ENCODE measurements at regions not wholly inside any gene's neighbourhood (a gene's known extent, or its start where the extent isn't known, plus 50 kb on each side); places are given as distances from the start of the nearest gene placed in this dataset.

DNA sequence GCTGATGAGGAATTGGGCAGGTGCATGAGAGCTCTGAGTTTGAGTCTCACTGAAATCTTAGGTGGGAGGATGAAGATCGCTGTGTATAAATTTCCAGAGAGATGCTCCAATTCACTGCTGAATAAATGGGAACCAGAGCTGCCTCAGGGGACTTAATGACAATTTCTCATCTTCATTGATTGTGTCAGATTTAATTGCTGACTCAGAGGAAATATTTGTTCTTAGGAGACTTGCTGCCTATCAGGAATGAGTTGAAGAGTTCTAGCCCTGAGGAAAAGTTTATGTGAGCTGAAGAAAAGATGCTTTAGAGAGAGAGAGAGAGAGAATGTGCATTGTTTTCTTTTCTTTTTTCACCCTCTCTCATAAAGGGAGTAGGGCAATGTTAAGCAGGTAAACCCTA is 827.5 kb upstream of the WWC1 start:
- TF ChIP-seq, protein P1, sequence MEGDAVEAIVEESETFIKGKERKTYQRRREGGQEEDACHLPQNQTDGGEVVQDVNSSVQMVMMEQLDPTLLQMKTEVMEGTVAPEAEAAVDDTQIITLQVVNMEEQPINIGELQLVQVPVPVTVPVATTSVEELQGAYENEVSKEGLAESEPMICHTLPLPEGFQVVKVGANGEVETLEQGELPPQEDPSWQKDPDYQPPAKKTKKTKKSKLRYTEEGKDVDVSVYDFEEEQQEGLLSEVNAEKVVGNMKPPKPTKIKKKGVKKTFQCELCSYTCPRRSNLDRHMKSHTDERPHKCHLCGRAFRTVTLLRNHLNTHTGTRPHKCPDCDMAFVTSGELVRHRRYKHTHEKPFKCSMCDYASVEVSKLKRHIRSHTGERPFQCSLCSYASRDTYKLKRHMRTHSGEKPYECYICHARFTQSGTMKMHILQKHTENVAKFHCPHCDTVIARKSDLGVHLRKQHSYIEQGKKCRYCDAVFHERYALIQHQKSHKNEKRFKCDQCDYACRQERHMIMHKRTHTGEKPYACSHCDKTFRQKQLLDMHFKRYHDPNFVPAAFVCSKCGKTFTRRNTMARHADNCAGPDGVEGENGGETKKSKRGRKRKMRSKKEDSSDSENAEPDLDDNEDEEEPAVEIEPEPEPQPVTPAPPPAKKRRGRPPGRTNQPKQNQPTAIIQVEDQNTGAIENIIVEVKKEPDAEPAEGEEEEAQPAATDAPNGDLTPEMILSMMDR (IDR thresholded peaks at IDR 0.05) = no peak
- no peak for TF ChIP-seq POLR2A (IDR thresholded peaks at IDR 0.05)
